ENCODE measurements at regions not wholly inside any gene's neighbourhood (a gene's known extent, or its start where the extent isn't known, plus 50 kb on each side); places are given as distances from the start of the nearest gene placed in this dataset.

GRCh38 chr20:40744818-40745175, 55.8 kb upstream of the MAFB start:
- peaks cover 84% of the 10 kb centered on the region for H3K27me3 Mint-ChIP-seq (ENCODE audit: low read depth)
- H3K4me1 Mint-ChIP-seq: peaks cover 2% of the 10 kb centered on the region
- H3K4me3 Mint-ChIP-seq: no peak overlapping the region
- no peaks in the 10 kb centered on the region for H3K36me3 Mint-ChIP-seq
- TF ChIP-seq CTCF (IDR thresholded peaks at IDR 0.05; ENCODE audit: unreplicated experiment): no peak
- no peaks in the 10 kb centered on the region for H3K9me3 Mint-ChIP-seq
- DNase-seq (ENCODE audit: low spot score in 2 of 2, unreplicated experiment in 2 of 2): no peak
- no peak overlapping the region for H3K27ac Mint-ChIP-seq

- TF ChIP-seq CTCF (IDR thresholded peaks at IDR 0.05; ENCODE audit: unreplicated experiment): no peak
- Mint-ChIP-seq H3K4me3 (no peak overlapping the region), H3K36me3 (no peaks in the 10 kb centered on the region), H3K4me1 (peaks cover 2% of the 10 kb centered on the region), H3K27ac (no peak overlapping the region), H3K27me3 (ENCODE audit: low read depth) (peaks cover 80% of the 10 kb centered on the region), H3K9me3 (no peaks in the 10 kb centered on the region)
- no peak for DNase-seq (ENCODE audit: low spot score in 2 of 2, unreplicated experiment in 2 of 2)
These were observed 57.2 kb upstream of the MAFB start for GRCh38 chr20:40746251-40746650.

DNA sequence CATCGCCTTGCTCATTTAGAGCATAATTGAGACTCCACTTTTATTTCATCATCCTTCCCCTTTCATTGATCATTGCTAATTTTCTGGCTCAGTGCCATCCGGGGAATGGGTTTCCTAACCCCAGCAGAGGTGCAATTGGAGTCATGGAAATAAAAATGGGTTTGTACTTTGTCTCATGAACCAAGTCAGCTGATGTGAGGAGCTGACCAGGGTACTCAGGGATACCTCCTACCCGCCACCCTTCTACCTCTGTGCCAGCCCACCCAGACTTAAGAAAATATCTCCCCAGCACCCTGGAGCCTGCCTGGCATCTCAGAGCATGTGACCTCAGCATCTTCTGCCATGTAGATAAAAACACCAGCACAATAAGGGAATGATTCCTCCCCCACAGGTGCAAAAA, 59.1 kb upstream of the MAFB start:
- no peaks in the 10 kb centered on the region for H3K9me3 Mint-ChIP-seq
- peaks cover 68% of the 10 kb centered on the region for H3K27me3 Mint-ChIP-seq (ENCODE audit: low read depth)
- no peak overlapping the region for H3K27ac Mint-ChIP-seq
- no peaks in the 10 kb centered on the region for H3K36me3 Mint-ChIP-seq
- TF ChIP-seq CTCF (IDR thresholded peaks at IDR 0.05; ENCODE audit: unreplicated experiment): no peak
- H3K4me1 Mint-ChIP-seq: peaks cover 2% of the 10 kb centered on the region
- DNase-seq (ENCODE audit: low spot score in 2 of 2, unreplicated experiment in 2 of 2): no peak
- H3K4me3 Mint-ChIP-seq: no peak overlapping the region

- Mint-ChIP-seq H3K27me3 (ENCODE audit: low read depth) (peaks cover 59% of the 10 kb centered on the region), H3K9me3 (no peaks in the 10 kb centered on the region), H3K4me1 (peaks cover 9% of the 10 kb centered on the region), H3K4me3 (no peak overlapping the region), H3K36me3 (no peaks in the 10 kb centered on the region), H3K27ac (no peak overlapping the region)
- TF ChIP-seq CTCF (IDR thresholded peaks at IDR 0.05; ENCODE audit: unreplicated experiment): no peak
- DNase-seq (ENCODE audit: low spot score in 2 of 2, unreplicated experiment in 2 of 2): no peak
These were observed 61.0 kb upstream of the MAFB start for GRCh38 chr20:40749985-40750506.

GRCh38 chr20:40750541-40751035, 61.6 kb upstream of the MAFB start:
- Mint-ChIP-seq H3K36me3 (no peaks in the 10 kb centered on the region), H3K27me3 (ENCODE audit: low read depth) (peaks cover 54% of the 10 kb centered on the region), H3K9me3 (no peaks in the 10 kb centered on the region), H3K4me3 (no peak overlapping the region), H3K27ac (no peak overlapping the region), H3K4me1 (peaks cover 9% of the 10 kb centered on the region)
- TF ChIP-seq CTCF (IDR thresholded peaks at IDR 0.05; ENCODE audit: unreplicated experiment): no peak
- DNase-seq (ENCODE audit: low spot score in 2 of 2, unreplicated experiment in 2 of 2): no peak

GRCh38 chr20:40753472-40753871, 64.4 kb upstream of the MAFB start:
- Mint-ChIP-seq H3K27ac (no peak overlapping the region), H3K27me3 (ENCODE audit: low read depth) (peaks cover 38% of the 10 kb centered on the region), H3K4me3 (no peak overlapping the region), H3K9me3 (no peaks in the 10 kb centered on the region), H3K4me1 (peaks cover 7% of the 10 kb centered on the region), H3K36me3 (no peaks in the 10 kb centered on the region)
- no peak for TF ChIP-seq CTCF (IDR thresholded peaks at IDR 0.05; ENCODE audit: unreplicated experiment)
- DNase-seq (ENCODE audit: low spot score in 2 of 2, unreplicated experiment in 2 of 2): no peak
